ENCODE measurements at regions not wholly inside any gene's neighbourhood (a gene's known extent, or its start where the extent isn't known, plus 50 kb on each side); places are given as distances from the start of the nearest gene placed in this dataset.

- no peaks in the 10 kb centered on the region for H3K9me3 ChIP-seq (ENCODE audit: control insufficient read depth in 4 of 4, low read length in 3 of 4)
- H3K4me1 ChIP-seq (ENCODE audit: control insufficient read depth in 4 of 4, insufficient read depth in 4 of 4, low read length in 3 of 4), result peaks cover 3 to 17% (median 10%) of the 10 kb centered on the region in 4 donors
- no peak for TF ChIP-seq FOXA1 (IDR thresholded peaks at IDR 0.05)
- no peak for TF ChIP-seq RAD21 (IDR thresholded peaks at IDR 0.05)
- TF ChIP-seq ZBTB33 (IDR thresholded peaks at IDR 0.05), result no peak
- no peak for TF ChIP-seq GABPA (IDR thresholded peaks at IDR 0.05 in 1 of 2, conservative IDR thresholded peaks at IDR 0.05 in 1 of 2)
- TF ChIP-seq SP1 (IDR thresholded peaks at IDR 0.05), result no peak
- no peak for TF ChIP-seq CTCF (IDR thresholded peaks at IDR 0.05; ENCODE audit: low read depth, low read length, missing input control)
- TF ChIP-seq NR2F2 (IDR thresholded peaks at IDR 0.05), result no peak
- no peak for TF ChIP-seq EGR1 (IDR thresholded peaks at IDR 0.05; ENCODE audit: low read depth in 2 of 2)
- no peak for TF ChIP-seq YY1 (IDR thresholded peaks at IDR 0.05)
- TF ChIP-seq FOXA2 (IDR thresholded peaks at IDR 0.05), result no peak
- H3K27ac ChIP-seq (ENCODE audit: low read depth in 1 of 2, low read length in 2 of 2), result peak overlapping the region; percentile 64 to 71
- no peak overlapping the region for H3K9ac ChIP-seq (ENCODE audit: low read depth in 1 of 2, low read length in 2 of 2)
- H3K4me3 ChIP-seq (ENCODE audit: low read depth in 1 of 3, low read length in 3 of 3), result peak overlapping the region in 2 of 3 donors; percentile 70 to 74
- H3K27me3 ChIP-seq (ENCODE audit: control insufficient read depth in 4 of 4, insufficient read depth in 4 of 4, low read length in 3 of 4), result peaks cover 0 to 9% (median 3%) of the 10 kb centered on the region in 4 donors
- no peaks in the 10 kb centered on the region for H3K36me3 ChIP-seq (ENCODE audit: control insufficient read depth in 4 of 4, insufficient read depth in 3 of 4, low read depth in 1 of 4, low read length in 3 of 4)
- no peak for DNase-seq (ENCODE audit: low spot score)
- WGBS, result 5% methylated on average over 49 of the region's 49 CpGs
These were observed 83.5 kb upstream of the PRKG1 start for GRCh38 chr10:50990568-50991455.

DNA sequence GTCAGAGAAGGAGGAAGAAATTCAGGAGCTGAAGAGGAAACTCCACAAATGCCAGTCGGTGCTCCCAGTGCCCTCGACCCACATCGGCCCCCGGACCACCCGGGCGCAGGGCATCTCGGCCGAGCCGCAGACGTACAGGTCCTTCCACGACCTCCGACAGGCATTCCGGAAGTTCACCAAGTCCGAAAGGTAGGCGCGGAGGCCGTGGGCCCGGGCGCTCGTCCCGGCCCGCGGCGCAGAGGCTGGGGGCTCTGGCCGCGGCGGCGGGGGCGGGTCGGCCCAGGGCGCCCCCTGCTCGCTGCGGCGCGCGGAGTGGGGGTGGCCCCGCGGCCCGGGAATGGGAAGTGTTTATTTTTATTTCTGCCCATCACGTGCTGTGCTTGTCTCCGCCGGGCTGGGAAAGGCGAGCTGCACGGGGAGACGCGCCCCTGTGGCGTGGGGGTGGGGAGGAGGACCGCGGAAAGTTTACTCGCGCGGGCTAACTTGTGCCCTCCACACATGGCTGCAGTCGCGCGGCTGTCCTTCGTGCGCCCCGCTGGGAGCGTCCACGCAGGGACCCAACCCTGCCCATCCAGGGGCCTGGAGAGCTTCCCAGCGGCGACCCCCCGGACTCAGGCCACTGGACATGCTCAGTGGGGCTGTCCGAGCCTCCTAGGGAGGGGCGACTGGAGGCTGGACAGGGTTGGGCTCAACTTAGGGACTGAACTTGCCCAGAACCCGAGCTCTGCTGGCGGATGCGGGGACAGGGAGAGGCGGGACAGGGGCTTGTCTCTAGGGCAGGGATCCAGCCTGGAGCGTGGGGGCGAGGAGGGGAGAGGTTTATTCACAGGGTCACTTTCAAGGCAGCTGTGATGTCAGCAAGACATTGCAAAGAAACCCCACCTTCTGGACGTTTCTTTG lies 82.6 kb upstream of the PRKG1 start:
- peak overlapping the region; percentile 70 to 71 for H3K27ac ChIP-seq (ENCODE audit: low read depth in 1 of 2, low read length in 2 of 2)
- no peaks in the 10 kb centered on the region for H3K36me3 ChIP-seq (ENCODE audit: control insufficient read depth in 4 of 4, insufficient read depth in 3 of 4, low read depth in 1 of 4, low read length in 3 of 4)
- 2% methylated on average over 72 of the region's 72 CpGs for WGBS
- no peaks in the 10 kb centered on the region for H3K9me3 ChIP-seq (ENCODE audit: control insufficient read depth in 4 of 4, low read length in 3 of 4)
- H3K4me3 ChIP-seq (ENCODE audit: low read depth in 1 of 3, low read length in 3 of 3), result peak overlapping the region in 2 of 3 donors; percentile 70 to 74
- peak overlapping the region in 1 of 2 donors; percentile 22 for H3K9ac ChIP-seq (ENCODE audit: low read depth in 1 of 2, low read length in 2 of 2)
- peak; percentile 36 for DNase-seq (ENCODE audit: low spot score)
- peaks cover 3 to 17% (median 10%) of the 10 kb centered on the region in 4 donors for H3K4me1 ChIP-seq (ENCODE audit: control insufficient read depth in 4 of 4, insufficient read depth in 4 of 4, low read length in 3 of 4)
- peaks cover 0 to 12% (median 3%) of the 10 kb centered on the region in 4 donors for H3K27me3 ChIP-seq (ENCODE audit: control insufficient read depth in 4 of 4, insufficient read depth in 4 of 4, low read length in 3 of 4)
- no peak for TF ChIP-seq RAD21 (IDR thresholded peaks at IDR 0.05)
- no peak for TF ChIP-seq CTCF (IDR thresholded peaks at IDR 0.05; ENCODE audit: low read depth, low read length, missing input control)
- TF ChIP-seq FOXA2 (IDR thresholded peaks at IDR 0.05), result no peak
- TF ChIP-seq, protein P1, sequence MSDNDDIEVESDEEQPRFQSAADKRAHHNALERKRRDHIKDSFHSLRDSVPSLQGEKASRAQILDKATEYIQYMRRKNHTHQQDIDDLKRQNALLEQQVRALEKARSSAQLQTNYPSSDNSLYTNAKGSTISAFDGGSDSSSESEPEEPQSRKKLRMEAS (IDR thresholded peaks at IDR 0.05), result no peak
- TF ChIP-seq, protein P2, sequence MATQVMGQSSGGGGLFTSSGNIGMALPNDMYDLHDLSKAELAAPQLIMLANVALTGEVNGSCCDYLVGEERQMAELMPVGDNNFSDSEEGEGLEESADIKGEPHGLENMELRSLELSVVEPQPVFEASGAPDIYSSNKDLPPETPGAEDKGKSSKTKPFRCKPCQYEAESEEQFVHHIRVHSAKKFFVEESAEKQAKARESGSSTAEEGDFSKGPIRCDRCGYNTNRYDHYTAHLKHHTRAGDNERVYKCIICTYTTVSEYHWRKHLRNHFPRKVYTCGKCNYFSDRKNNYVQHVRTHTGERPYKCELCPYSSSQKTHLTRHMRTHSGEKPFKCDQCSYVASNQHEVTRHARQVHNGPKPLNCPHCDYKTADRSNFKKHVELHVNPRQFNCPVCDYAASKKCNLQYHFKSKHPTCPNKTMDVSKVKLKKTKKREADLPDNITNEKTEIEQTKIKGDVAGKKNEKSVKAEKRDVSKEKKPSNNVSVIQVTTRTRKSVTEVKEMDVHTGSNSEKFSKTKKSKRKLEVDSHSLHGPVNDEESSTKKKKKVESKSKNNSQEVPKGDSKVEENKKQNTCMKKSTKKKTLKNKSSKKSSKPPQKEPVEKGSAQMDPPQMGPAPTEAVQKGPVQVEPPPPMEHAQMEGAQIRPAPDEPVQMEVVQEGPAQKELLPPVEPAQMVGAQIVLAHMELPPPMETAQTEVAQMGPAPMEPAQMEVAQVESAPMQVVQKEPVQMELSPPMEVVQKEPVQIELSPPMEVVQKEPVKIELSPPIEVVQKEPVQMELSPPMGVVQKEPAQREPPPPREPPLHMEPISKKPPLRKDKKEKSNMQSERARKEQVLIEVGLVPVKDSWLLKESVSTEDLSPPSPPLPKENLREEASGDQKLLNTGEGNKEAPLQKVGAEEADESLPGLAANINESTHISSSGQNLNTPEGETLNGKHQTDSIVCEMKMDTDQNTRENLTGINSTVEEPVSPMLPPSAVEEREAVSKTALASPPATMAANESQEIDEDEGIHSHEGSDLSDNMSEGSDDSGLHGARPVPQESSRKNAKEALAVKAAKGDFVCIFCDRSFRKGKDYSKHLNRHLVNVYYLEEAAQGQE (IDR thresholded peaks at IDR 0.05), result no peak
- no peak for TF ChIP-seq GABPA (IDR thresholded peaks at IDR 0.05 in 1 of 2, conservative IDR thresholded peaks at IDR 0.05 in 1 of 2)
- TF ChIP-seq FOXA1 (IDR thresholded peaks at IDR 0.05), result no peak
- TF ChIP-seq SP1 (IDR thresholded peaks at IDR 0.05), result no peak
- no peak for TF ChIP-seq NR2F2 (IDR thresholded peaks at IDR 0.05)
- no peak for TF ChIP-seq ATF3 (IDR thresholded peaks at IDR 0.05)
- TF ChIP-seq EGR1 (IDR thresholded peaks at IDR 0.05; ENCODE audit: low read depth in 2 of 2), result no peak
- TF ChIP-seq YY1 (IDR thresholded peaks at IDR 0.05), result no peak
- no peak for TF ChIP-seq JUND (IDR thresholded peaks at IDR 0.05)
- TF ChIP-seq HNF4A (conservative IDR thresholded peaks at IDR 0.05), result no peak
- TF ChIP-seq HNF4G (IDR thresholded peaks at IDR 0.05), result no peak

All from liver (tissue), 8 donors.